Renal cortical epithelial cell (primary cell): ENCODE measurements at regions not wholly inside any gene's neighbourhood (a gene's known extent, or its start where the extent isn't known, plus 50 kb on each side); places are given as distances from the start of the nearest gene placed in this dataset.

Source experiments
- DNase-seq: peaks from one replicate; pipeline ENCODE4 v3.0.0-alpha.2; 2011; ENCODE audit warnings: low read depth

- no peak for DNase-seq
These were observed 1041.5 kb upstream of the MANEA start for GRCh38 chr6:94535798-94536197.

GRCh38 chr6:94511502-94512088 is 1065.7 kb upstream of the MANEA start:
- no peak for DNase-seq

- no peak for DNase-seq
These were observed 1066.5 kb upstream of the MANEA start for GRCh38 chr6:94510877-94511276.

- DNase-seq = no peak
These were observed 1075.8 kb upstream of the MANEA start for GRCh38 chr6:94501516-94501915.

GRCh38 chr6:94498099-94498498 is 1078.7 kb upstream of the EPHA7 start:
- no peak for DNase-seq

- no peak for DNase-seq
These were observed 1075.1 kb upstream of the EPHA7 start for GRCh38 chr6:94494500-94494899.

GRCh38 chr6:94487371-94487770 is 1068.0 kb upstream of the EPHA7 start:
- DNase-seq = no peak

GRCh38 chr6:94478133-94479005 is 1059.0 kb upstream of the EPHA7 start:
- DNase-seq = no peak

- DNase-seq = no peak
These were observed 1049.5 kb upstream of the EPHA7 start for GRCh38 chr6:94468830-94469229.

- no peak for DNase-seq
These were observed 1044.7 kb upstream of the EPHA7 start for GRCh38 chr6:94464018-94464510.

GRCh38 chr6:94463306-94463705 is 1043.9 kb upstream of the EPHA7 start:
- no peak for DNase-seq

GRCh38 chr6:94462231-94462630 is 1042.9 kb upstream of the EPHA7 start:
- no peak for DNase-seq

GRCh38 chr6:94456266-94456665 is 1036.9 kb upstream of the EPHA7 start:
- DNase-seq = no peak

- DNase-seq = no peak
These were observed 1034.9 kb upstream of the EPHA7 start for GRCh38 chr6:94454231-94454630.

- no peak for DNase-seq
These were observed 1026.8 kb upstream of the EPHA7 start for GRCh38 chr6:94446120-94446519.

GRCh38 chr6:94443701-94444100 is 1024.3 kb upstream of the EPHA7 start:
- DNase-seq = no peak

GRCh38 chr6:94424692-94425091 is 1005.3 kb upstream of the EPHA7 start:
- no peak for DNase-seq

- DNase-seq = no peak
These were observed 998.0 kb upstream of the EPHA7 start for GRCh38 chr6:94417363-94417762.

GRCh38 chr6:94414041-94414440 is 994.7 kb upstream of the EPHA7 start:
- no peak for DNase-seq

- no peak for DNase-seq
These were observed 982.0 kb upstream of the EPHA7 start for GRCh38 chr6:94401311-94401710.

GRCh38 chr6:94394822-94395221 is 975.5 kb upstream of the EPHA7 start:
- DNase-seq = no peak

- peak; percentile 18 for DNase-seq
These were observed 969.9 kb upstream of the EPHA7 start for GRCh38 chr6:94389218-94389617.

- DNase-seq = no peak
These were observed 958.5 kb upstream of the EPHA7 start for GRCh38 chr6:94377835-94378234.
